K562 (cell line): ENCODE measurements at regions not wholly inside any gene's neighbourhood (a gene's known extent, or its start where the extent isn't known, plus 50 kb on each side); places are given as distances from the start of the nearest gene placed in this dataset.

Source experiments
- ATAC-seq: fragments of 200-7000 bp; cut with Tn5 transposase; 3 replicates; pipeline ENCODE4 v1.9.1; 2020; ENCODE audit warnings: moderate library complexity
- BruUV-seq: library from RNA; stranded (reverse); fragments of 400-500 nt; replicated peaks from 2 replicates; lab custom pipeline; 2021; lab: Mats Ljungman, UMichigan
- CTCF ChIA-PET: fragments of 300-600 bp; formaldehyde crosslinking; extraction: SDS; loops from one replicate; lab custom pipeline; 2021; ENCODE audit warnings: low intra/inter-chr PET ratio; lab: Yijun Ruan, JAX
- POLR2A ChIA-PET: fragments of 300-600, 350-650 bp; sonication (Branson Sonifier 250); formaldehyde crosslinking; extraction: SDS; loops from one replicate; lab custom pipeline; 2021; ENCODE audit warnings: antibody characterized with exemption, inconsistent platforms; lab: Yijun Ruan, JAX
- DNase-seq, 4 experiments: peaks; one replicate each; pipeline versions ENCODE4 v3.0.0 to v3.0.0-alpha.2; 2011 to 2018; ENCODE audit warnings: low spot score in 3 of 4, mixed read lengths in 3 of 4; ENCODE audit errors: extremely low read depth in 1 of 4
- FAIRE-seq: peaks from 2 replicates; lab custom pipeline; 2011; peaks lifted over from hg19 to GRCh38; lab: Jason Lieb, UNC
- H2AFZ ChIP-seq: 2 replicates; pipeline ENCODE4 v1.6.0; 2011; ENCODE audit warnings: low read depth, low read length, control low read depth, inconsistent platforms
- H3K27ac ChIP-seq: fragments of 200-600 bp; 3 replicates; pipeline ENCODE4 v1.8.0; 2011; ENCODE audit warnings: low read depth, mild to moderate bottlenecking, control low read depth, inconsistent platforms, low read length, moderate library complexity, mixed read lengths; ENCODE audit errors: extremely low read depth
- H3K27me3 ChIP-seq, 2 experiments: fragments of 300-600 bp in 1 of 2; 2 replicates in 1 of 2; 3 replicates in 1 of 2; pipeline versions ENCODE4 v1.6.0 to v1.8.0; 2011; ENCODE audit warnings: inconsistent platforms in 2 of 2, low read length in 2 of 2, mild to moderate bottlenecking in 1 of 2, mixed read lengths in 1 of 2, moderate library complexity in 1 of 2; ENCODE audit not compliant: control insufficient read depth in 2 of 2, insufficient read depth in 2 of 2
- H3K36me3 ChIP-seq: fragments of 300-600 bp; 3 replicates; pipeline ENCODE4 v1.8.0; 2011; ENCODE audit warnings: mild to moderate bottlenecking, low read length, inconsistent platforms; ENCODE audit not compliant: control insufficient read depth, insufficient read depth
- H3K4me1 ChIP-seq, 2 experiments: fragments of 200-600 bp in 1 of 2; replicated peaks in 1 of 2; 2 replicates in 1 of 2; 3 replicates in 1 of 2; pipeline versions ENCODE4 v1.5.1 to v1.8.0; 2011; ENCODE audit warnings: inconsistent platforms in 2 of 2, low read length in 2 of 2, mild to moderate bottlenecking in 1 of 2, mixed read lengths in 1 of 2, moderate library complexity in 1 of 2; ENCODE audit not compliant: control insufficient read depth in 2 of 2, insufficient read depth in 2 of 2
- H3K4me2 ChIP-seq: 2 replicates; pipeline ENCODE4 v1.6.1; 2011; ENCODE audit warnings: low read length, control low read depth, inconsistent platforms, mixed read lengths; ENCODE audit not compliant: insufficient read depth
- H3K4me3 ChIP-seq: fragments of 200-600 bp; sonication (generic), shearing (Covaris generic); 2 replicates; pipeline ENCODE4 v1.5.1; 2016; ENCODE audit warnings: control low read depth, inconsistent platforms
- H3K79me2 ChIP-seq: fragments of 200-600 bp; 3 replicates; pipeline ENCODE4 v1.8.0; 2011; ENCODE audit warnings: low read length, inconsistent platforms; ENCODE audit not compliant: control insufficient read depth, insufficient read depth
- H3K9ac ChIP-seq, 2 experiments: 2 replicates each; pipeline versions ENCODE4 v1.6.0 to v1.6.1; 2011; ENCODE audit warnings: low read depth in 2 of 2, low read length in 2 of 2, control low read depth in 1 of 2, inconsistent platforms in 1 of 2, mild to moderate bottlenecking in 1 of 2, mixed read lengths in 1 of 2; ENCODE audit not compliant: insufficient read depth in 1 of 2
- H3K9me1 ChIP-seq: one replicate; pipeline ENCODE4 v1.6.0; 2011; ENCODE audit warnings: inconsistent platforms, mild to moderate bottlenecking, low read length, moderate library complexity; ENCODE audit not compliant: control insufficient read depth, insufficient read depth
- H3K9me3 ChIP-seq: replicated peaks from 2 replicates; pipeline ENCODE4 v1.5.1; 2011; ENCODE audit warnings: low read depth, low read length, inconsistent platforms; ENCODE audit not compliant: control insufficient read depth, insufficient read depth
- H4K20me1 ChIP-seq: replicated peaks from 2 replicates; pipeline ENCODE4 v1.6.1; 2011; ENCODE audit warnings: low read length, inconsistent platforms, mixed read lengths; ENCODE audit not compliant: control insufficient read depth, insufficient read depth
- BRF1 ChIP-seq: IDR thresholded peaks from 3 replicates; pipeline ENCODE4 v1.6.1; 2011; ENCODE audit warnings: borderline replicate concordance, mild to moderate bottlenecking; ENCODE audit not compliant: insufficient read length; ENCODE audit errors: extremely low read depth
- HMGN3 ChIP-seq: IDR thresholded peaks from 2 replicates; pipeline ENCODE4 v1.6.1; 2011; ENCODE audit warnings: borderline replicate concordance, low read depth, mild to moderate bottlenecking, mixed read lengths, low read length; ENCODE audit not compliant: insufficient read length; ENCODE audit errors: extremely low read depth
- IRF9 ChIP-seq: fragments of 450-650 bp; IDR thresholded peaks from 2 replicates; pipeline ENCODE4 v1.6.1; 2016; ENCODE audit warnings: missing biosample characterization, missing genetic modification characterization
- KDM2B ChIP-seq: fragments of 250-450 bp; sonication (Bioruptor Pico); IDR thresholded peaks from 2 replicates; pipeline ENCODE4 v1.8.0; 2021; ENCODE audit warnings: mild to moderate bottlenecking, moderate library complexity
- MED1 ChIP-seq: sonication (generic); formaldehyde crosslinking; IDR thresholded peaks from 2 replicates; pipeline ENCODE4 v1.8.1; 2023; ENCODE audit warnings: missing genetic modification reagents, borderline replicate concordance
- MLX ChIP-seq, 2 experiments: fragments of 450-650 bp in 1 of 2; sonication (generic) in 1 of 2; formaldehyde crosslinking; conservative IDR thresholded peaks; 2 replicates each; pipeline versions ENCODE4 v1.4.0 to v1.8.1; 2020 to 2022; ENCODE audit warnings: mild to moderate bottlenecking in 1 of 2, missing genetic modification reagents in 1 of 2
- NFIX ChIP-seq: fragments of 250-450 bp; sonication (Bioruptor Pico); IDR thresholded peaks from 2 replicates; pipeline ENCODE4 v1.4.0; 2020; ENCODE audit warnings: low read depth, mild to moderate bottlenecking, moderate library complexity
- SRSF3 ChIP-seq: fragments of 200-400 bp; formaldehyde crosslinking; IDR thresholded peaks from 2 replicates; pipeline ENCODE4 v1.6.1; 2016; ENCODE audit warnings: mild to moderate bottlenecking, low read length, moderate library complexity; ENCODE audit not compliant: insufficient read depth
- WGBS: fragments of 100-300 bp; shearing (Covaris generic); methylation state at CpG from one replicate; pipeline ENCODE4 v1.1.6; 2016; ENCODE audit warnings: low coverage, mixed read lengths; ENCODE audit not compliant: insufficient coverage; ENCODE audit errors: missing lambda C conversion rate; 5-methylcytosine and 5-hydroxymethylcytosine counted together
- in situ Hi-C: fragments of 300-500 bp; cut with MboI; formaldehyde crosslinking; loops from 4 replicates; pipeline ENCODE4 v1.15.0; 2018; ENCODE audit warnings: inconsistent platforms, mixed read lengths
- intact Hi-C: fragments of 100-400 bp; cut with micrococcal nuclease; formaldehyde crosslinking; loops from 2 replicates; pipeline ENCODE4 v1.14.2; 2022

- FAIRE-seq (no peak), DNase-seq (no peak), ATAC-seq (no peak)
- Histone ChIP-seq H3K9me1 (no peaks in the 10 kb centered on the region), H4K20me1 (no peaks in the 10 kb centered on the region), H3K4me3 (no peak overlapping the region), H3K36me3 (no peaks in the 10 kb centered on the region), H3K4me2 (no peak overlapping the region), H3K4me1 (no peaks in the 10 kb centered on the region), H3K9me3 (no peaks in the 10 kb centered on the region; the same call in 1 of the 2 replicates), H2AFZ (no peak overlapping the region), H3K27me3 (peaks cover 3 to 4% of the 10 kb centered on the region in 2 experiments; a peak in 1 of 5 replicates), H3K27ac (no peak overlapping the region), H3K9ac (no peak overlapping the region), H3K79me2 (no peaks in the 10 kb centered on the region)
- no peak for TF ChIP-seq BRF1
- CTCF ChIA-PET: no interaction called here
- WGBS: 0% methylated on average over 4 of the region's 4 CpGs
- in situ Hi-C loops (no loop called here), intact Hi-C loops (no loop called here)
- POLR2A ChIA-PET: no interaction called here
- BruUV-seq: no TSS peak
Observed at GRCh38 chr12:130227641-130228040, 65.4 kb downstream of the FZD10 start.

GRCh38 chr12:130236446-130236845 lies 74.2 kb downstream of the FZD10 start:
- H3K9ac ChIP-seq: no peak overlapping the region
- no peaks in the 10 kb centered on the region for H3K9me1 ChIP-seq
- no peaks in the 10 kb centered on the region for H3K79me2 ChIP-seq
- WGBS: 1% methylated on average over 9 of the region's 9 CpGs
- no peak overlapping the region for H2AFZ ChIP-seq
- no peaks in the 10 kb centered on the region for H3K27me3 ChIP-seq
- no peak for TF ChIP-seq IRF9 (tag)
- TF ChIP-seq MLX (CRISPR knock-in tag; conservative IDR thresholded peaks at IDR 0.05): no peak
- TF ChIP-seq SRSF3: no peak
- TF ChIP-seq HMGN3: no peak
- TF ChIP-seq MED1 (CRISPR knock-in tag): no peak
- no peak for TF ChIP-seq KDM2B (CRISPR knock-in tag)
- no peak for TF ChIP-seq NFIX (CRISPR knock-in tag)
- in situ Hi-C loops (no loop called here), intact Hi-C loops (no loop called here)
- BruUV-seq: no TSS peak
- H3K4me2 ChIP-seq: no peak overlapping the region
- CTCF ChIA-PET: no interaction called here
- no peaks in the 10 kb centered on the region for H3K36me3 ChIP-seq
- no peak overlapping the region for H3K27ac ChIP-seq
- ATAC-seq (no peak), DNase-seq (no peak), FAIRE-seq (no peak)
- POLR2A ChIA-PET: no interaction called here
- H3K4me1 ChIP-seq: no peaks in the 10 kb centered on the region
- no peak overlapping the region for H3K4me3 ChIP-seq
- no peaks in the 10 kb centered on the region for H4K20me1 ChIP-seq
- H3K9me3 ChIP-seq: no peaks in the 10 kb centered on the region
